GM21526 (cell line): ENCODE measurements at regions not wholly inside any gene's neighbourhood (a gene's known extent, or its start where the extent isn't known, plus 50 kb on each side); places are given as distances from the start of the nearest gene placed in this dataset.

Experiments
- ATAC-seq: cut with Tn5 transposase; IDR thresholded peaks from one replicate; pipeline ENCODE4 v1.9.1; 2021; ENCODE audit warnings: moderate library complexity; ENCODE audit not compliant: unreplicated experiment, low FRiP score

GRCh38 chr3:140809316-140809715 lies 131.5 kb downstream of the TRIM42 start:
- ATAC-seq, result no peak

- ATAC-seq, result peak; percentile 93
Observed at GRCh38 chr3:140816372-140817195, 125.1 kb upstream of the SLC25A36 start.

GRCh38 chr3:140821493-140821892 lies 120.1 kb upstream of the SLC25A36 start:
- no peak for ATAC-seq

GRCh38 chr3:140822401-140823047 lies 119.1 kb upstream of the SLC25A36 start:
- no peak for ATAC-seq

GRCh38 chr3:140823106-140823505 lies 118.5 kb upstream of the SLC25A36 start:
- ATAC-seq, result no peak

- no peak for ATAC-seq
Observed at GRCh38 chr3:140827894-140828293, 113.7 kb upstream of the SLC25A36 start.

GRCh38 chr3:140828585-140828984 lies 113.1 kb upstream of the SLC25A36 start:
- no peak for ATAC-seq

- no peak for ATAC-seq
Observed at GRCh38 chr3:140829796-140830195, 111.8 kb upstream of the SLC25A36 start.

GRCh38 chr3:140830391-140830790 lies 111.2 kb upstream of the SLC25A36 start:
- ATAC-seq, result no peak

GRCh38 chr3:140832883-140833282 lies 108.8 kb upstream of the SLC25A36 start:
- ATAC-seq, result peak; percentile 53

- ATAC-seq, result no peak
Observed at GRCh38 chr3:140834266-140835037, 107.2 kb upstream of the SLC25A36 start.

GRCh38 chr3:140842984-140843649 lies 98.5 kb upstream of the SLC25A36 start:
- peak; percentile 96 for ATAC-seq

GRCh38 chr3:140843656-140844055 lies 98.0 kb upstream of the SLC25A36 start:
- no peak for ATAC-seq

- ATAC-seq, result no peak
Observed at GRCh38 chr3:140844072-140844471, 97.6 kb upstream of the SLC25A36 start.

GRCh38 chr3:140845882-140846281 lies 95.8 kb upstream of the SLC25A36 start:
- ATAC-seq, result peak; percentile 42

- ATAC-seq, result no peak
Observed at GRCh38 chr3:140848666-140849065, 93.0 kb upstream of the SLC25A36 start.

- ATAC-seq, result no peak
Observed at GRCh38 chr3:140850210-140850955, 91.3 kb upstream of the SLC25A36 start.

- ATAC-seq, result no peak
Observed at GRCh38 chr3:140854961-140855360, 86.7 kb upstream of the SLC25A36 start.

GRCh38 chr3:140856905-140857304 lies 84.7 kb upstream of the SLC25A36 start:
- no peak for ATAC-seq

GRCh38 chr3:140857993-140858392 lies 83.6 kb upstream of the SLC25A36 start:
- no peak for ATAC-seq
